Activated naive CD4-positive, alpha-beta T cell treated with anti-CD3 and anti-CD28 coated beads for 36 hours (primary cell): ENCODE measurements at regions not wholly inside any gene's neighbourhood (a gene's known extent, or its start where the extent isn't known, plus 50 kb on each side); places are given as distances from the start of the nearest gene placed in this dataset.

Experiments
- CTCF ChIA-PET: fragments of 350-600 bp; sonication (Branson Sonifier 250); formaldehyde crosslinking; loops from one replicate; lab custom pipeline; 2021; ENCODE audit warnings: antibody characterized with exemption; lab: Charles Lee
- DNase-seq: peaks from one replicate; pipeline ENCODE4 v3.0.0-alpha.2; 2020
- H3K27ac Mint-ChIP-seq: one replicate; pipeline ENCODE4 v1.8.0; 2021; ENCODE audit warnings: mild to moderate bottlenecking, mixed read lengths
- H3K27me3 Mint-ChIP-seq: one replicate; pipeline ENCODE4 v1.8.0; 2021; ENCODE audit warnings: low read depth, mixed read lengths
- H3K36me3 Mint-ChIP-seq: one replicate; pipeline ENCODE4 v1.8.0; 2021; ENCODE audit warnings: low read depth, mixed read lengths
- H3K4me1 Mint-ChIP-seq: one replicate; pipeline ENCODE4 v1.8.0; 2021; ENCODE audit warnings: low read depth, mixed read lengths
- H3K4me3 Mint-ChIP-seq: one replicate; pipeline ENCODE4 v1.8.0; 2021; ENCODE audit warnings: mild to moderate bottlenecking, moderate library complexity, mixed read lengths
- H3K9me3 Mint-ChIP-seq: one replicate; pipeline ENCODE4 v1.8.0; 2021; ENCODE audit warnings: mixed read lengths
- intact Hi-C: fragments of 100-400 bp; cut with micrococcal nuclease; formaldehyde crosslinking; loops from one replicate; pipeline ENCODE4 v1.15.1; 2023

GRCh38 chr11:134640536-134640935 lies 228.5 kb upstream of the B3GAT1 start:
- Mint-ChIP-seq H3K4me1 (no peaks in the 10 kb centered on the region), H3K4me3 (no peak overlapping the region), H3K27me3 (no peaks in the 10 kb centered on the region), H3K9me3 (no peaks in the 10 kb centered on the region), H3K36me3 (no peaks in the 10 kb centered on the region), H3K27ac (no peak overlapping the region)
- DNase-seq, result no peak
- CTCF ChIA-PET, result no interaction called here
- intact Hi-C loops, result no loop called here

- intact Hi-C loops, result no loop called here
- DNase-seq, result no peak
- Mint-ChIP-seq H3K4me1 (no peaks in the 10 kb centered on the region), H3K4me3 (no peak overlapping the region), H3K27ac (no peak overlapping the region), H3K9me3 (no peaks in the 10 kb centered on the region), H3K27me3 (no peaks in the 10 kb centered on the region), H3K36me3 (no peaks in the 10 kb centered on the region)
- CTCF ChIA-PET, result no interaction called here
Measured at GRCh38 chr11:134639586-134640330, 227.7 kb upstream of the B3GAT1 start.

GRCh38 chr11:134638796-134639430 lies 226.9 kb upstream of the B3GAT1 start:
- CTCF ChIA-PET, result no interaction called here
- no peaks in the 10 kb centered on the region for H3K4me1 Mint-ChIP-seq
- H3K27me3 Mint-ChIP-seq, result no peaks in the 10 kb centered on the region
- no peak overlapping the region for H3K4me3 Mint-ChIP-seq
- intact Hi-C loops, result no loop called here
- no peak for DNase-seq
- no peaks in the 10 kb centered on the region for H3K9me3 Mint-ChIP-seq
- H3K36me3 Mint-ChIP-seq, result no peaks in the 10 kb centered on the region
- H3K27ac Mint-ChIP-seq, result no peak overlapping the region

- no peaks in the 10 kb centered on the region for H3K27me3 Mint-ChIP-seq
- CTCF ChIA-PET, result no interaction called here
- no peak overlapping the region for H3K27ac Mint-ChIP-seq
- H3K9me3 Mint-ChIP-seq, result no peaks in the 10 kb centered on the region
- intact Hi-C loops, result no loop called here
- DNase-seq, result no peak
- H3K4me1 Mint-ChIP-seq, result no peaks in the 10 kb centered on the region
- H3K4me3 Mint-ChIP-seq, result no peak overlapping the region
- H3K36me3 Mint-ChIP-seq, result no peaks in the 10 kb centered on the region
Measured at GRCh38 chr11:134637091-134638015, 225.3 kb upstream of the B3GAT1 start.

GRCh38 chr11:134636071-134636470 lies 224.0 kb upstream of the B3GAT1 start:
- Mint-ChIP-seq H3K4me3 (no peak overlapping the region), H3K27me3 (no peaks in the 10 kb centered on the region), H3K9me3 (no peaks in the 10 kb centered on the region), H3K4me1 (no peaks in the 10 kb centered on the region), H3K27ac (no peak overlapping the region), H3K36me3 (no peaks in the 10 kb centered on the region)
- CTCF ChIA-PET, result interaction anchor here (0.7 kb wide), 1 partner anchor 55 kb away, joined by 3 read pairs; no protein-coding TSS in a partner anchor
- DNase-seq, result no peak
- intact Hi-C loops, result no loop called here

- H3K36me3 Mint-ChIP-seq, result no peaks in the 10 kb centered on the region
- no peak for DNase-seq
- no peaks in the 10 kb centered on the region for H3K9me3 Mint-ChIP-seq
- no peak overlapping the region for H3K4me3 Mint-ChIP-seq
- no peaks in the 10 kb centered on the region for H3K4me1 Mint-ChIP-seq
- no peak overlapping the region for H3K27ac Mint-ChIP-seq
- intact Hi-C loops, result no loop called here
- no peaks in the 10 kb centered on the region for H3K27me3 Mint-ChIP-seq
- CTCF ChIA-PET, result no interaction called here
Measured at GRCh38 chr11:134634897-134635831, 223.1 kb upstream of the B3GAT1 start.

- H3K27me3 Mint-ChIP-seq, result peaks cover 2% of the 10 kb centered on the region
- intact Hi-C loops, result no loop called here
- DNase-seq, result no peak
- CTCF ChIA-PET, result no interaction called here
- H3K36me3 Mint-ChIP-seq, result no peaks in the 10 kb centered on the region
- no peaks in the 10 kb centered on the region for H3K4me1 Mint-ChIP-seq
- no peak overlapping the region for H3K4me3 Mint-ChIP-seq
- no peaks in the 10 kb centered on the region for H3K9me3 Mint-ChIP-seq
- H3K27ac Mint-ChIP-seq, result no peak overlapping the region
Measured at GRCh38 chr11:134633276-134633675, 221.2 kb upstream of the B3GAT1 start.

GRCh38 chr11:134632347-134633119 lies 220.5 kb upstream of the B3GAT1 start:
- intact Hi-C loops, result no loop called here
- Mint-ChIP-seq H3K27ac (no peak overlapping the region), H3K4me1 (no peaks in the 10 kb centered on the region), H3K4me3 (no peak overlapping the region), H3K9me3 (no peaks in the 10 kb centered on the region), H3K27me3 (peaks cover 4% of the 10 kb centered on the region), H3K36me3 (no peaks in the 10 kb centered on the region)
- CTCF ChIA-PET, result no interaction called here
- no peak for DNase-seq

GRCh38 chr11:134630861-134631260 lies 218.8 kb upstream of the B3GAT1 start:
- Mint-ChIP-seq H3K36me3 (no peaks in the 10 kb centered on the region), H3K27ac (no peak overlapping the region), H3K4me1 (no peaks in the 10 kb centered on the region), H3K27me3 (peaks cover 6% of the 10 kb centered on the region), H3K9me3 (no peaks in the 10 kb centered on the region), H3K4me3 (no peak overlapping the region)
- no peak for DNase-seq
- CTCF ChIA-PET, result no interaction called here
- intact Hi-C loops, result no loop called here

- H3K4me1 Mint-ChIP-seq, result no peaks in the 10 kb centered on the region
Measured at GRCh38 chr11:134628426-134628825, 216.4 kb upstream of the B3GAT1 start.

GRCh38 chr11:134626032-134626431 lies 214.0 kb upstream of the B3GAT1 start:
- H3K36me3 Mint-ChIP-seq, result no peaks in the 10 kb centered on the region
- no peak overlapping the region for H3K4me3 Mint-ChIP-seq
- DNase-seq, result no peak
- CTCF ChIA-PET, result no interaction called here
- intact Hi-C loops, result no loop called here
- H3K27me3 Mint-ChIP-seq, result peaks cover 8% of the 10 kb centered on the region
- no peak overlapping the region for H3K27ac Mint-ChIP-seq
- no peaks in the 10 kb centered on the region for H3K9me3 Mint-ChIP-seq
- no peaks in the 10 kb centered on the region for H3K4me1 Mint-ChIP-seq

More at GRCh38 chr11:134628426-134628825, 216.4 kb upstream of the B3GAT1 start:
- Mint-ChIP-seq H3K27ac (no peak overlapping the region), H3K27me3 (peaks cover 6% of the 10 kb centered on the region), H3K4me3 (no peak overlapping the region), H3K9me3 (no peaks in the 10 kb centered on the region), H3K36me3 (no peaks in the 10 kb centered on the region)
- DNase-seq, result no peak
- intact Hi-C loops, result no loop called here
- CTCF ChIA-PET, result no interaction called here
